Heart left ventricle (tissue), 16 donors: ENCODE measurements at regions not wholly inside any gene's neighbourhood (a gene's known extent, or its start where the extent isn't known, plus 50 kb on each side); places are given as distances from the start of the nearest gene placed in this dataset.

Experiments used
- ATAC-seq, 4 donors: fragments of 200-7000 bp; cut with Tn5 transposase; one replicate each; pipeline ENCODE4 v1.9.1; 2020 to 2022; ENCODE audit warnings: moderate library complexity in 4 of 4, mild to moderate bottlenecking in 3 of 4, moderate number of reproducible peaks in 1 of 4
- DNase-seq, 5 donors: peaks; one replicate each; pipeline ENCODE4 v3.0.0-alpha.2; 2020
- H3K27ac ChIP-seq, 12 donors: fragments of 200-600 bp; sonication (generic) in 4 of 12; one replicate each; pipeline versions ENCODE4 v1.5.0 to v1.8.0; 2016 to 2022; ENCODE audit warnings: mild to moderate bottlenecking in 2 of 12
- H3K27me3 ChIP-seq, 9 donors: fragments of 200-600 bp; sonication (generic) in 2 of 9; one replicate each; pipeline versions ENCODE4 v1.5.1 to v1.8.0; 2016 to 2022; ENCODE audit warnings: mild to moderate bottlenecking in 3 of 9
- H3K36me3 ChIP-seq, 9 donors: fragments of 200-600 bp; sonication (generic) in 2 of 9; one replicate each; pipeline versions ENCODE4 v1.5.0 to v1.8.0; 2018 to 2022; ENCODE audit warnings: mild to moderate bottlenecking in 2 of 9
- H3K4me1 ChIP-seq, 12 donors: fragments of 200-600 bp; sonication (generic) in 4 of 12; one replicate each; pipeline versions ENCODE4 v1.5.0 to v1.8.0; 2016 to 2022; ENCODE audit warnings: mild to moderate bottlenecking in 3 of 12
- H3K4me3 ChIP-seq, 12 donors: fragments of 200-600 bp; sonication (generic) in 4 of 12; one replicate each; pipeline versions ENCODE4 v1.5.0 to v1.8.0; 2017 to 2022; ENCODE audit warnings: mild to moderate bottlenecking in 9 of 12, moderate library complexity in 4 of 12
- H3K9me3 ChIP-seq, 12 donors: fragments of 200-600 bp; sonication (generic) in 4 of 12; one replicate each; pipeline versions ENCODE4 v1.5.0 to v1.8.0; 2016 to 2022; ENCODE audit warnings: mild to moderate bottlenecking in 1 of 12
- POLR2A ChIP-seq, 2 donors: fragments of 450-650 bp; IDR thresholded peaks; one replicate each; pipeline ENCODE4 v1.6.1; 2017; ENCODE audit warnings: antibody characterized with exemption in 2 of 2, mild to moderate bottlenecking in 2 of 2, moderate library complexity in 2 of 2
- WGBS, 4 donors: extraction: QIAGEN DNeasy Blood & Tissue Kit in 2 of 4; methylation state at CpG; one replicate each; pipeline versions ENCODE4 v1.1.5 to v1.1.7; 2013 to 2018; 5-methylcytosine and 5-hydroxymethylcytosine counted together
- intact Hi-C, 10 donors: fragments of 100-400 bp; cut with DNase I; formaldehyde crosslinking; loops; one replicate each; pipeline versions ENCODE4 v1.11.1 to v1.14.2; 2022
- TF ChIP-seq, protein P1 (sequence below), 12 donors: fragments of 200-600 bp; sonication (generic) in 4 of 12; IDR thresholded peaks; one replicate each; pipeline versions ENCODE4 v1.5.0 to v1.8.0; 2018 to 2022; ENCODE audit warnings: antibody characterized with exemption in 12 of 12, mild to moderate bottlenecking in 5 of 12
- donor health status: ischemic (EF 13 %, LVEDD 7.1; RV severe dilation, severe dysfunction).
- donor health status: healthy with polysubstance abuse.
- donor health status: DM: no; HTN: yes; CAD: no.
- donor health status: DM: no; HTN: no; CAD: no.
- donor health status: ischemic (EF 25% LVEDD 6.9; RV normal size, moderate dysfunction).
- donor health status: ischemic (EF 25% LVEDD 5.7; RV mildly dilated, moderate dysfunction).
- donor health status: healthy.
- donor health status: DM: yes; HTN: yes; CAD: no.
- donor health status: ischemic (EF 35%, LVEDD 5.7; RV mildly dilated, moderate dysfunction).
- donor health status: nonischemic (EF 11% LVEDD 7.7; RV severe dilation, severe dysfunction).
- donor health status: DM: yes; HTN: yes; CAD: no.
- donor health status: PGD.
- donor health status: ischemic (EF 29% LVEDD 5.4; RV normal size, mild dysfunction).
- donor health status: nonischemic (EF 23%, LVEDD 6.1; RV moderate dilation, normal function).

DNA sequence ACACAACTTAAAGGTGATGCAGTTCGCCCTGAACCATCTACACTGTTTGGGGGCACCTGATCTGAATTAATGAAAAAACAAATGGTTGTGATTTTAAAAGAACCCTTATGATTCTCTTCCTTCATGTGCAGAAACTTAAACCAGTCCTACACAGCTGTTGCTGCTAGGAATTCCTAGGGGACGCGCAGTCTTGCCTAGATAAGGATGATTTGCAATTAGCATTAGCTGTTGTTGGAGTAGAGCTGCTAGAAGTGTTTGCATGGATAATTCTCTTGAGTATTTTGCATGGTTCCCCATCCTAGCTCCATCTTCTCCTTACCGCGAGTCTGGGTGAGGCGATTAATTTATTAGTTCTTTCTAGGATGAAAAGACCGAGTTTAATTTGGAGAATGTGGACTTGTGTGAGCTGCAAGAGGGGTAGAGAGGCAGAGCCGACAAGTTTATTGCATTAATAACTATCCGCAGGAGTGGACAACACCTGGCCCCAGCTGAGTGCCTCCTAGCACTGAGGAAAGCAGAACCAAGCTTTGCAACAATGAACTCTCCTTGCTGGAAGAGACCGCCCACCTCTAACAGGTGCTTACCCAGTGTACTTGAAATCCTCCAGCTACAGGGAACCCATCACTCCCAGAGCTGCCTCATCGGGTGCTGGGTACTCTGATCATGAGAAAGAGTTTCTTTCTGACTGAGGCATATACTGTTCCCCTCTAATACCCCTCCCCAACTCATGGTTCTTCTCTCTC lies 75.0 kb upstream of the WNT7A start:
- no peak for DNase-seq
- H3K27me3 ChIP-seq: peaks cover 0 to 7% (median 0%) of the 10 kb centered on the region in 9 donors
- no peak for ATAC-seq
- TF ChIP-seq, protein P1, sequence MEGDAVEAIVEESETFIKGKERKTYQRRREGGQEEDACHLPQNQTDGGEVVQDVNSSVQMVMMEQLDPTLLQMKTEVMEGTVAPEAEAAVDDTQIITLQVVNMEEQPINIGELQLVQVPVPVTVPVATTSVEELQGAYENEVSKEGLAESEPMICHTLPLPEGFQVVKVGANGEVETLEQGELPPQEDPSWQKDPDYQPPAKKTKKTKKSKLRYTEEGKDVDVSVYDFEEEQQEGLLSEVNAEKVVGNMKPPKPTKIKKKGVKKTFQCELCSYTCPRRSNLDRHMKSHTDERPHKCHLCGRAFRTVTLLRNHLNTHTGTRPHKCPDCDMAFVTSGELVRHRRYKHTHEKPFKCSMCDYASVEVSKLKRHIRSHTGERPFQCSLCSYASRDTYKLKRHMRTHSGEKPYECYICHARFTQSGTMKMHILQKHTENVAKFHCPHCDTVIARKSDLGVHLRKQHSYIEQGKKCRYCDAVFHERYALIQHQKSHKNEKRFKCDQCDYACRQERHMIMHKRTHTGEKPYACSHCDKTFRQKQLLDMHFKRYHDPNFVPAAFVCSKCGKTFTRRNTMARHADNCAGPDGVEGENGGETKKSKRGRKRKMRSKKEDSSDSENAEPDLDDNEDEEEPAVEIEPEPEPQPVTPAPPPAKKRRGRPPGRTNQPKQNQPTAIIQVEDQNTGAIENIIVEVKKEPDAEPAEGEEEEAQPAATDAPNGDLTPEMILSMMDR (IDR thresholded peaks at IDR 0.05): no peak
- no peak for TF ChIP-seq POLR2A (IDR thresholded peaks at IDR 0.05)
- intact Hi-C loops: no loop called here
- WGBS, 4 donors: 73 to 85% (median 80%) methylated on average over 11 of the region's 11 CpGs
- no peak overlapping the region for H3K4me3 ChIP-seq
- H3K9me3 ChIP-seq: peaks cover 0 to 4% (median 0%) of the 10 kb centered on the region in 12 donors
- no peaks in the 10 kb centered on the region for H3K36me3 ChIP-seq
- H3K4me1 ChIP-seq: no peaks in the 10 kb centered on the region
- no peak overlapping the region for H3K27ac ChIP-seq

DNA sequence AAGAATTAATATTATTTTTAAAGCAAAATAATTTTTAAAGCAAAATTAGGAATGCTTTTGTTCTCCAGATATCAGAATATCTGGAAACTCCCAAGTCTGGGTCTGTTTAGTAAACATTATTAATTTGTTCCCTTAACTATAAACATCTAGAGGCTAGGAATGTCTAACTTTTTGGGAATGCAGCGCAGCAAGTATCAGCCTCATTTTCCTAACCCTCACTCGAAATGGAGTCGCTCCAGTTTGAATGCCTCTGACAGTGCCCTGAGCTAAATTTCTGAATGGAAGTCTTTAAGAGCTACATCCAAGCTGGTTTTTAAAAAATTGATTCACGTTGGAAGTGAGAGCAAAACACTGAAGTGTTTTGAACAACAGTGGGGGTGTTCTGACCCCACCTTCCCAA lies 74.4 kb upstream of the WNT7A start:
- Histone ChIP-seq H3K4me1 (no peaks in the 10 kb centered on the region), H3K27me3 (peaks cover 0 to 7% (median 0%) of the 10 kb centered on the region in 9 donors), H3K27ac (no peak overlapping the region), H3K9me3 (peaks cover 0 to 4% (median 0%) of the 10 kb centered on the region in 12 donors), H3K4me3 (no peak overlapping the region), H3K36me3 (no peaks in the 10 kb centered on the region)
- intact Hi-C loops: no loop called here
- ATAC-seq: no peak
- TF ChIP-seq, protein P1 (IDR thresholded peaks at IDR 0.05): no peak
- no peak for TF ChIP-seq POLR2A (IDR thresholded peaks at IDR 0.05)
- DNase-seq: no peak
- 75 to 85% (median 79%) methylated on average over 4 of the region's 4 CpGs for WGBS, 4 donors

DNA sequence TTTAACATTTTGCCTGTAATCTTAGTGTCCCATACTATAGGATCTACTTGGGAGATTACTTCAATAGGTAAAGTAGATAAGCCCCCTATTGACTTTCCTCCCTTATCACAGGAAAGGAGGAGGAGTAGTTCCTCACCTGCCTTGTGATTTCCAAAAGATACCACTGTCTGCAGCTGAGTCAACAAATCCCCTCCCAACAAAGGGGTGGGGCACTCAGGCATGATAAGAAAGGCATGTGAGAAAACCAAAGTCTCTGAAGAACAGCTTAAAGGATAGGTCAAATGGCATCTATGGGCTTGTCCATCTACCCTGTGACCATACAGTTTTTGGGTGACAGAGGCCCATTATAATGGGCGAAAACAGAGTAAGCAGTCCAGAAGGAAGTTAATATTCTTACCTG lies 71.3 kb upstream of the WNT7A start:
- Histone ChIP-seq H3K27ac (no peak overlapping the region), H3K36me3 (no peaks in the 10 kb centered on the region), H3K4me3 (no peak overlapping the region), H3K4me1 (no peaks in the 10 kb centered on the region), H3K27me3 (peaks cover 0 to 13% (median 0%) of the 10 kb centered on the region in 9 donors), H3K9me3 (peaks cover 0 to 12% (median 4%) of the 10 kb centered on the region in 12 donors)
- TF ChIP-seq, protein P1 (IDR thresholded peaks at IDR 0.05): no peak
- TF ChIP-seq POLR2A (IDR thresholded peaks at IDR 0.05): no peak
- ATAC-seq (no peak), DNase-seq (no peak)
- WGBS, 4 donors: 84 to 100% (median 87%) methylated on average over 1 of the region's 1 CpG
- intact Hi-C loops: no loop called here

DNA sequence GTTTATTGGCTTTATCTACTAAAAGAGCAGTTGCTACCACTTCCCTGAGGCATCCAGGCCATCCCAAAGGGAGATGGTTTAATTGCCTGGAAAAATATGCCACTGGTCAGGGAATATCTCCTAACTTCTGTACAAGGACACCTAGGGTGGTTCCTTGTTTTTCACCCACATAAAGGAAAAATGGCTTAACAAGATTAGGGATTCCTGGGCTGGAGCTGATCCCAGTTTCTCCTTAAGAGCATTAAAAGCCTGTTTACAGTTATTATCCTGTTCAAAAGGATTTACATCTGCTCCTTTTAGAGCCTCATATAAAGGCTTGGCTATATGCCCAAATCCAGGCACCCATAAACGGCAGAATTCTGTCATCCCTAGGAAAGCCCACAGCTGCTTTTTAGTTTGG lies 70.2 kb upstream of the WNT7A start:
- peaks cover 0 to 23% (median 4%) of the 10 kb centered on the region in 12 donors for H3K9me3 ChIP-seq
- intact Hi-C loops: no loop called here
- 30 to 43% (median 32%) methylated on average over 1 of the region's 1 CpG for WGBS, 4 donors
- ATAC-seq: no peak
- no peaks in the 10 kb centered on the region for H3K4me1 ChIP-seq
- TF ChIP-seq, protein P1 (IDR thresholded peaks at IDR 0.05): no peak
- TF ChIP-seq POLR2A (IDR thresholded peaks at IDR 0.05): no peak
- H3K27me3 ChIP-seq: peaks cover 0 to 13% (median 0%) of the 10 kb centered on the region in 9 donors
- H3K36me3 ChIP-seq: no peaks in the 10 kb centered on the region
- no peak overlapping the region for H3K27ac ChIP-seq
- DNase-seq: no peak
- no peak overlapping the region for H3K4me3 ChIP-seq
